ENCODE measurements at regions not wholly inside any gene's neighbourhood (a gene's known extent, or its start where the extent isn't known, plus 50 kb on each side); places are given as distances from the start of the nearest gene placed in this dataset.

GRCh38 chr17:13939222-13939621 is 130.1 kb upstream of the COX10 start:
- Histone ChIP-seq H3K79me2 (ENCODE audit: control insufficient read depth, insufficient read depth, low read length, poor library complexity) (no peaks in the 10 kb centered on the region), H3K27ac (ENCODE audit: low read depth, low read length) (no peak overlapping the region), H3K79me1 (ENCODE audit: low read length) (no peaks in the 10 kb centered on the region), H3K9me3 (ENCODE audit: insufficient read depth, low read depth, low read length) (peaks cover 2% of the 10 kb centered on the region), H2AFZ (ENCODE audit: insufficient read depth, low read length, poor library complexity) (no peak overlapping the region), H4K91ac (ENCODE audit: low read depth, low read length) (no peak overlapping the region), H2BK12ac (ENCODE audit: low read length) (no peak overlapping the region), H3K4me2 (ENCODE audit: low read length) (no peak overlapping the region), H3K36me3 (ENCODE audit: control insufficient read depth in 1 of 2, insufficient read depth in 2 of 2, low read length in 2 of 2) (no peaks in the 10 kb centered on the region), H3K27me3 (ENCODE audit: insufficient read depth, low read length) (no peaks in the 10 kb centered on the region), H3K4me3 (ENCODE audit: low read depth, low read length) (no peak overlapping the region), H3K4me1 (ENCODE audit: control insufficient read depth in 1 of 2, insufficient read depth in 2 of 2, low read length in 2 of 2) (no peaks in the 10 kb centered on the region), H3K9ac (ENCODE audit: low read length) (no peak overlapping the region), H3K18ac (ENCODE audit: low read length) (no peak overlapping the region), H4K12ac (ENCODE audit: low read depth, low read length) (no peak overlapping the region), H2BK120ac (ENCODE audit: insufficient read depth, low read length, poor library complexity) (no peak overlapping the region), H3K4ac (ENCODE audit: low read depth, low read length) (no peak overlapping the region), H2BK5ac (ENCODE audit: low read depth, low read length, poor library complexity) (no peak overlapping the region), H3K23ac (ENCODE audit: low read length) (no peak overlapping the region), H3K14ac (ENCODE audit: low read length) (no peak overlapping the region), H4K8ac (ENCODE audit: low read depth, low read length) (no peak overlapping the region), H2AK5ac (ENCODE audit: low read length) (no peak overlapping the region)
- no peak for DNase-seq
- WGBS (ENCODE audit: extremely low coverage, insufficient coverage, insufficient read length), result no CpG with 5 or more reads among the region's 1 CpG

- no peak overlapping the region for H2AK5ac ChIP-seq (ENCODE audit: low read length)
- WGBS (ENCODE audit: extremely low coverage, insufficient coverage, insufficient read length), result no CpG with 5 or more reads among the region's 3 CpGs
- H3K9me3 ChIP-seq (ENCODE audit: insufficient read depth, low read depth, low read length), result peaks cover 2% of the 10 kb centered on the region
- no peak overlapping the region for H3K27ac ChIP-seq (ENCODE audit: low read depth, low read length)
- DNase-seq, result peak; percentile 79 to 91
- no peak overlapping the region for H2BK5ac ChIP-seq (ENCODE audit: low read depth, low read length, poor library complexity)
- H3K4me3 ChIP-seq (ENCODE audit: low read depth, low read length), result no peak overlapping the region
- no peaks in the 10 kb centered on the region for H3K27me3 ChIP-seq (ENCODE audit: insufficient read depth, low read length)
- no peaks in the 10 kb centered on the region for H3K4me1 ChIP-seq (ENCODE audit: control insufficient read depth in 1 of 2, insufficient read depth in 2 of 2, low read length in 2 of 2)
- no peak overlapping the region for H4K12ac ChIP-seq (ENCODE audit: low read depth, low read length)
- H3K14ac ChIP-seq (ENCODE audit: low read length), result no peak overlapping the region
- H3K4me2 ChIP-seq (ENCODE audit: low read length), result no peak overlapping the region
- H2BK12ac ChIP-seq (ENCODE audit: low read length), result no peak overlapping the region
- H3K4ac ChIP-seq (ENCODE audit: low read depth, low read length), result no peak overlapping the region
- H3K23ac ChIP-seq (ENCODE audit: low read length), result no peak overlapping the region
- H2BK120ac ChIP-seq (ENCODE audit: insufficient read depth, low read length, poor library complexity), result no peak overlapping the region
- no peaks in the 10 kb centered on the region for H3K79me1 ChIP-seq (ENCODE audit: low read length)
- H3K36me3 ChIP-seq (ENCODE audit: control insufficient read depth in 1 of 2, insufficient read depth in 2 of 2, low read length in 2 of 2), result no peaks in the 10 kb centered on the region
- no peak overlapping the region for H4K91ac ChIP-seq (ENCODE audit: low read depth, low read length)
- H3K79me2 ChIP-seq (ENCODE audit: control insufficient read depth, insufficient read depth, low read length, poor library complexity), result no peaks in the 10 kb centered on the region
- H4K8ac ChIP-seq (ENCODE audit: low read depth, low read length), result no peak overlapping the region
- H3K9ac ChIP-seq (ENCODE audit: low read length), result no peak overlapping the region
- H2AFZ ChIP-seq (ENCODE audit: insufficient read depth, low read length, poor library complexity), result no peak overlapping the region
- H3K18ac ChIP-seq (ENCODE audit: low read length), result no peak overlapping the region
These were observed 128.2 kb upstream of the COX10 start for GRCh38 chr17:13940858-13941665.

- no peaks in the 10 kb centered on the region for H3K79me2 ChIP-seq (ENCODE audit: control insufficient read depth, insufficient read depth, low read length, poor library complexity)
- H3K27me3 ChIP-seq (ENCODE audit: insufficient read depth, low read length), result no peaks in the 10 kb centered on the region
- no peak overlapping the region for H3K4me2 ChIP-seq (ENCODE audit: low read length)
- H2AK5ac ChIP-seq (ENCODE audit: low read length), result no peak overlapping the region
- no CpG with 5 or more reads among the region's 3 CpGs for WGBS (ENCODE audit: extremely low coverage, insufficient coverage, insufficient read length)
- H3K9me3 ChIP-seq (ENCODE audit: insufficient read depth, low read depth, low read length), result peaks cover 2% of the 10 kb centered on the region
- H2BK5ac ChIP-seq (ENCODE audit: low read depth, low read length, poor library complexity), result no peak overlapping the region
- no peak overlapping the region for H4K91ac ChIP-seq (ENCODE audit: low read depth, low read length)
- H2AFZ ChIP-seq (ENCODE audit: insufficient read depth, low read length, poor library complexity), result no peak overlapping the region
- no peak overlapping the region for H3K4ac ChIP-seq (ENCODE audit: low read depth, low read length)
- H2BK12ac ChIP-seq (ENCODE audit: low read length), result no peak overlapping the region
- H3K27ac ChIP-seq (ENCODE audit: low read depth, low read length), result no peak overlapping the region
- H4K8ac ChIP-seq (ENCODE audit: low read depth, low read length), result no peak overlapping the region
- no peak overlapping the region for H4K12ac ChIP-seq (ENCODE audit: low read depth, low read length)
- no peak overlapping the region for H3K4me3 ChIP-seq (ENCODE audit: low read depth, low read length)
- no peak overlapping the region for H3K18ac ChIP-seq (ENCODE audit: low read length)
- peak in 1 of 2 donors; percentile 53 for DNase-seq
- H3K79me1 ChIP-seq (ENCODE audit: low read length), result no peaks in the 10 kb centered on the region
- no peak overlapping the region for H3K23ac ChIP-seq (ENCODE audit: low read length)
- H3K14ac ChIP-seq (ENCODE audit: low read length), result no peak overlapping the region
- no peaks in the 10 kb centered on the region for H3K4me1 ChIP-seq (ENCODE audit: control insufficient read depth in 1 of 2, insufficient read depth in 2 of 2, low read length in 2 of 2)
- H3K9ac ChIP-seq (ENCODE audit: low read length), result no peak overlapping the region
- H2BK120ac ChIP-seq (ENCODE audit: insufficient read depth, low read length, poor library complexity), result no peak overlapping the region
- H3K36me3 ChIP-seq (ENCODE audit: control insufficient read depth in 1 of 2, insufficient read depth in 2 of 2, low read length in 2 of 2), result no peaks in the 10 kb centered on the region
These were observed 127.5 kb upstream of the COX10 start for GRCh38 chr17:13941781-13942180.

GRCh38 chr17:13943909-13944308 is 125.4 kb upstream of the COX10 start:
- no peak overlapping the region for H4K91ac ChIP-seq (ENCODE audit: low read depth, low read length)
- peaks cover 2% of the 10 kb centered on the region for H3K9me3 ChIP-seq (ENCODE audit: insufficient read depth, low read depth, low read length)
- H4K8ac ChIP-seq (ENCODE audit: low read depth, low read length), result no peak overlapping the region
- H3K79me1 ChIP-seq (ENCODE audit: low read length), result no peaks in the 10 kb centered on the region
- H3K4me3 ChIP-seq (ENCODE audit: low read depth, low read length), result no peak overlapping the region
- H2AFZ ChIP-seq (ENCODE audit: insufficient read depth, low read length, poor library complexity), result no peak overlapping the region
- no peak overlapping the region for H2BK12ac ChIP-seq (ENCODE audit: low read length)
- H3K36me3 ChIP-seq (ENCODE audit: control insufficient read depth in 1 of 2, insufficient read depth in 2 of 2, low read length in 2 of 2), result no peaks in the 10 kb centered on the region
- no peak overlapping the region for H2AK5ac ChIP-seq (ENCODE audit: low read length)
- no peak overlapping the region for H3K4me2 ChIP-seq (ENCODE audit: low read length)
- H2BK120ac ChIP-seq (ENCODE audit: insufficient read depth, low read length, poor library complexity), result no peak overlapping the region
- no peak overlapping the region for H3K18ac ChIP-seq (ENCODE audit: low read length)
- no peak overlapping the region for H3K23ac ChIP-seq (ENCODE audit: low read length)
- H4K12ac ChIP-seq (ENCODE audit: low read depth, low read length), result no peak overlapping the region
- H3K14ac ChIP-seq (ENCODE audit: low read length), result no peak overlapping the region
- DNase-seq, result no peak
- no peak overlapping the region for H3K9ac ChIP-seq (ENCODE audit: low read length)
- H3K4ac ChIP-seq (ENCODE audit: low read depth, low read length), result no peak overlapping the region
- H3K27ac ChIP-seq (ENCODE audit: low read depth, low read length), result no peak overlapping the region
- H3K79me2 ChIP-seq (ENCODE audit: control insufficient read depth, insufficient read depth, low read length, poor library complexity), result no peaks in the 10 kb centered on the region
- WGBS (ENCODE audit: extremely low coverage, insufficient coverage, insufficient read length), result no CpG with 5 or more reads among the region's 2 CpGs
- H2BK5ac ChIP-seq (ENCODE audit: low read depth, low read length, poor library complexity), result no peak overlapping the region
- H3K4me1 ChIP-seq (ENCODE audit: control insufficient read depth in 1 of 2, insufficient read depth in 2 of 2, low read length in 2 of 2), result no peaks in the 10 kb centered on the region
- no peaks in the 10 kb centered on the region for H3K27me3 ChIP-seq (ENCODE audit: insufficient read depth, low read length)

All from trophoblast cell (in vitro differentiated cells and primary cell).